Occipital lobe (tissue), 1 donor: ENCODE measurements at regions not wholly inside any gene's neighbourhood (a gene's known extent, or its start where the extent isn't known, plus 50 kb on each side); places are given as distances from the start of the nearest gene placed in this dataset.
"Not testable (repeated sequence)": the region's sequence is repeated elsewhere in the genome, so short reads cannot be mapped to it uniquely, and the experiment has no call there.

Experiments
- DNase-seq: peaks from one replicate; lab custom pipeline; 2025; lab: John Stamatoyannopoulos, UW

GRCh38 chr17:70434536-70435490 is 265.5 kb downstream of the KCNJ2 start:
- DNase-seq = no peak

DNA sequence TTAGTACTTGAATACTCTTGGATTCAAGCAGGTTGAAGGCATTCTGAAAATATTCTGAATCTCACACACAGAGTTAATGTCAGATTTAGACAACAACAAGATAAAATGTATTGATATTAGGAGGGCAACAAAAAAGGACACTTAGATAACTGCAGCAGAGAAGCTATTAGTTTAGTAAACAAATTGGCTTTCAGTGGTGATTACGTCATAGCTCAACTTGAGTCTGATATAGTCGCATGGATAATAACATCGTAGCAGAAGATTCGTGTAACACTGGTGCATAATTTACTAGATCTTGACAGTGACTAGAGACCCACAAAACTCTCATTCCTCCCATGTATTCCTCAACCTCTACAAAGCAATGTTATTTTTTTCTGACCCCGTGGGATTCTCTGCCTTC is 268.3 kb downstream of the KCNJ2 start:
- DNase-seq = no peak

DNA sequence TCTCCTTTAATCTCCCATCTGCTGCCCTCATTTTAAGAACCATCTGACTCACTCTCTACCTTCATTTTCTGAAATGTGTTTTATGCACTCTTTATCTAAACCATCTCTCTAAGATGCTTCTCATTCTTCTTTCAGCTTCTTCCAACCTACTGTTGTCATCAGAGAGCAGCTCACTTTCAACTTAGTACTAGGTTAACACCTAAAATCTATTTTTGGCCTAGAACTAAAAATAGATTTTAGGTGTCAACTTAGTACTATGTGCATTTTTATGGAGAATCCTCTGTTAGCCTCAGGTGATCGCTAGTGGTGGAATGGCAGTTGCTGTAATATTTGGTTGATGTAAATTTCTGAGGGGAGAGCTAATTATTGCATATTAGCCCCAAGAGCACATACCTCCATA is 277.1 kb downstream of the KCNJ2 start:
- no peak for DNase-seq

- DNase-seq = no peak
Measured at GRCh38 chr17:70447588-70447987, 278.3 kb downstream of the KCNJ2 start.

- DNase-seq = not testable (repeated sequence)
Measured at GRCh38 chr17:70453075-70453474, 283.7 kb downstream of the KCNJ2 start.

GRCh38 chr17:70454377-70454776 is 285.0 kb downstream of the KCNJ2 start:
- DNase-seq = no peak

DNA sequence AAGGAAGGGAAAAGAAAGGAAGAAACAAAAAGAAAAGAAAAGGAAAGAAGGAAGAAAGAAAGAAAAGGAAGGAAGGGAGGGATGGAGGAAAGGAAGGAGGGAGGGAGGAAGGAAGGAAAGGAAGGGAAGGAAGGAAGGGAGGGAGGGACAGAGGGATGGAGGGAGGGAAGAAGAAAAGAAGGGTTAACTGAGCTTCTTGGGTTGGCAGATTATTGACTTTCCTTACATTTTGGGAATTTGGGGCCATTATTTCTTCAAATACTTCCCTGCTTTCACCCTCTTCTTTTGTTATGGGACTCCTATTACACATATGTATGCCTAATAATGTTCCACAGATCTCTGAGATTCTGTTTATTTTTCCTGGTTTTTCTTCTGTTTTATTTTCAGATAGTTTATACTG is 285.6 kb downstream of the KCNJ2 start:
- DNase-seq = no peak

- no peak for DNase-seq
Measured at GRCh38 chr17:70464995-70465394, 295.7 kb downstream of the KCNJ2 start.

DNA sequence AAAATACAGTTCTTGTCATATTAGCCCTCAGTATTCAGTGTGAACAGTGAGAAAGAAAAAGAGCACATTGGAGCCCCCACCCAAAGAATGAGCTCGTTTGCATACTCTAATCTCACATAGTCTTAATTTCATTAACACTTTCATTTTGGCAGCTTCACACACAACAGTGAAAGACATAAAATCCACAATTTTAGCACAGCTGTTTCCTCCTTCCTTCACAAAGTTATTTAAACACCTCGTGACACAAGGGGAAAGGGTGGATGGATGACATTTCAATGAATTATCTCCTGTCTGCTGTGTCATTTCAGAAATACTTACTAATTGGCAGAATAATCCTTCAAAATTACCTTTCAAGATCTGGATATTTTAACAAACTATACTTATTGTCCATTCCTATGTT is 299.3 kb downstream of the KCNJ2 start:
- no peak for DNase-seq

DNA sequence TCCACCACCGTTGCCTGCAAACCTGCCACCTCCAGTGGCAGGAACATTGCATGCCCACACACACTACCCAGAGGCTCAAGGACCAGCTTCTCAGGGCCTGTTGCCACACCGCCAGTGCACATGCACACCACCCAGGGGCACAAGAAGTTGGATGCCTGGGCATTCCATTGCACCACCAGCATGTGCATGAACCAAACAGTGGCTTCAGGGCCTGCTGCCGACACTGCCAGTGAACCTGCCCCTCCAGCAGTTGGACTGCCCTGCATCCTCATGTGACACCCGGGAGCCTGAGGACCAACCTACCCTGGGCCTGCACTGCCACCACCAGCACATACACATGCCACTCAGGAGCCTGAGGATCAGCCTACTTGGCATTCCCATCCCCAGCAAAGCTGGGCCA is 303.7 kb downstream of the KCNJ2 start:
- no peak for DNase-seq

DNA sequence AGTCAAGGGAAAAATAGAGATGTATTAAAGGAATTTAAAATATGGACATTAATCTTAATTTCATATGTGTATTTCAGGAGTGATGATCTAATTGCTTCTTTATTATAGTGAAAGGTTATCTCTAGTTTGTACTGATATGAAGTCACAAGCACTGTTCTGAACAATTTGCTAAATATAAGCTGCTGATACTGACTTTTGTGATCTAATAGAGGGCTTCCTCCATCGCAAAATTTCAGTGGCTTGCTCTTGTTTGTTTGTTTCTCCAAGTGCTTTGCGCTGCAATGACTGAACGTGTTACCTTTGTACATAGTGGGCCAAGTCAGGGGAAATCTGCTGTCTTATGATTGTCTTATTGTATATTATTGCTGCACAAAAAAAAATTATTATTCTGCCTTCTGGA is 307.0 kb downstream of the KCNJ2 start:
- DNase-seq = no peak

GRCh38 chr17:70478902-70479301 is 309.6 kb downstream of the KCNJ2 start:
- DNase-seq = no peak

DNA sequence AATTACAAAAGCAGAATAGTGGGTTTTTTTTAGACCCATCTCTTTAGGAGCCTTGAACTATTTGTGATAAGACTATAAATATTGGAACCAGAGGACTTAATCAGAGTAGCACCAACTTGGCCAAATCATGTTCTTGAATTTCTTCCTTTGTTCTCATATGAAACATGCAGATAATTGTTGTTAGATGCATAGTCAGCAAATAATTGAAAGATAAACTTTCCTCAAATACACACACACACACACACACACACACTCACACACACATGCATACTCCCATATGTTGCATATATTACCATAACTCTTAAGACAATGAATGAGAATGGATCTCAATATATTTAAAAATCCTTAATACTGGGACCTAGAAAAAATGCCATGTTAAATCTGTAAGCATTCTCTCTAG is 310.4 kb downstream of the KCNJ2 start:
- no peak for DNase-seq

DNA sequence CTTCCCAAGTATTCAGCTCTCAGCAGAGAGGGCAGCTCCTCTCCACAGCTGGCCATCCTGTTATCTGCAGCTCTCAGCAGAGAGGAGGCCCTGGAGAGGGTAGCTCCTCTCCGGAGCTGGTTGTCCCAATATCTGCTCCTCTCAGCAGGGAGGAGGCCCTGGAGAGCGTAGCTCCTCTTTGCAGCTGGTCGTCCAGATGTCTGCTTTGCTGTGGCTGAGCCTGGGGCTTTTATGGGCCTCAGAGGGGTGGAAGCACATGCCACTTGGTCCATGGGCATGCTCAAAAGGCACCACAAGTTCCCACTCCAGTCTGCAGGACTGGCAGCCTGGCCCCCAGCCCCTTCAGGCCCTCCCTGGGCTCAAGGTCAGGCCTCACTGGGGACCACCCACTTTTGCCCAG is 314.3 kb downstream of the KCNJ2 start:
- DNase-seq = no peak

DNA sequence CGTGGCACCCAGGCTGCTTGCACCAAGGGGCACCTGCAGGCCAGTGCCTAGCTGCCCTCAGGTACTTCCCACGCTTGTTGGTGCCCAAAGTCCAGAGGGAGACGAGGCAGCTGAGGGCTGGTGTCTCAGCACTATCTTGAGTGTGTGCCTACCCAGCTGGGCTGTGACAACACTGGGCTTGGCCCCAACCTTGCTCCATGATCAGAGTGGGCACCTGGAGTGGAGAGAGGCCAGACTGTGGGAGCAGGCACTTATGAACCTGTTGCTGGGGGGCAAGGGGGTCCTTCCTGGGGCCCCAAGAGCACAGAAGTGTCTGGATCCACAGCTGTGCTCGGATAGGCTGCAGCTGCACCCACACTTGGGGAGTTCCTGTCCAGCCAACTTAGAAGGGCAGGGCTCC is 314.7 kb downstream of the KCNJ2 start:
- DNase-seq = no peak

- no peak for DNase-seq
Measured at GRCh38 chr17:70484496-70484895, 315.2 kb downstream of the KCNJ2 start.

DNA sequence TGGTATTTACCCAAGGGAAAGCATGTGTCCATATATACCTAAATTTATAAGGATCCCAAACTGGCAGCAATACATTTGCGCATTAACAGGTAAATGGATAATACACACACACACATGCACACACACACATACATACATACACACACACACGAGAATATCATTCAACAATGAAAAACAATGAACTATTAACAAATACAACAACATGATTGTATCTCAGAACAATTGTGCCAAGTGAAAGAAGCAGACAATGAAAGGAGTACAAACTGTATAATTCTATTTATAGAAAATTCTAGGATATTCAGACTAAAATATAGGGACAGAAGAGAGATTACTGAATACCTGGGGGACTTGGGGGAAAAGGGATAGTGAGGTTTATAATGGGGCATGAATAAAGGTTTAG is 323.0 kb downstream of the KCNJ2 start:
- no peak for DNase-seq

- no peak for DNase-seq
Measured at GRCh38 chr17:70493277-70493874, 324.0 kb downstream of the KCNJ2 start.

DNA sequence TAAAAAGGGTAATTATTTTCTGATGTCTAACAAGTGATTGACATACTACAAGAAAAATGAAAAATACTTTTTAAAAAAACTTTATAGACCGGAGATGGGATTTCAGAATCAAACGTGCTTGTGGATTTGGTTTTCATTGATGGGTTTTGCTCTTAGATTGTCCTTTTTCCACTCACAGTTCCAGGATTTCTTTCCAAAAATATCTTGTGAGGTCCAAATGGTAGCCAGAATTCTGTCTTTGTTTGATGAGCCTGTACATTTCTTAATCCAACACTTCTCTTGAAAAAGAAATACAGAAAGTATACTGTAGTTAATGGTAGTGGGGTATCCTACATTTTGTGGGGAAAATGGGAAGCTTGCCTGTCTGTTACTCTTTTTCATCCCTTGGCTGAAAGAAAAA is 329.3 kb downstream of the KCNJ2 start:
- DNase-seq = no peak

DNA sequence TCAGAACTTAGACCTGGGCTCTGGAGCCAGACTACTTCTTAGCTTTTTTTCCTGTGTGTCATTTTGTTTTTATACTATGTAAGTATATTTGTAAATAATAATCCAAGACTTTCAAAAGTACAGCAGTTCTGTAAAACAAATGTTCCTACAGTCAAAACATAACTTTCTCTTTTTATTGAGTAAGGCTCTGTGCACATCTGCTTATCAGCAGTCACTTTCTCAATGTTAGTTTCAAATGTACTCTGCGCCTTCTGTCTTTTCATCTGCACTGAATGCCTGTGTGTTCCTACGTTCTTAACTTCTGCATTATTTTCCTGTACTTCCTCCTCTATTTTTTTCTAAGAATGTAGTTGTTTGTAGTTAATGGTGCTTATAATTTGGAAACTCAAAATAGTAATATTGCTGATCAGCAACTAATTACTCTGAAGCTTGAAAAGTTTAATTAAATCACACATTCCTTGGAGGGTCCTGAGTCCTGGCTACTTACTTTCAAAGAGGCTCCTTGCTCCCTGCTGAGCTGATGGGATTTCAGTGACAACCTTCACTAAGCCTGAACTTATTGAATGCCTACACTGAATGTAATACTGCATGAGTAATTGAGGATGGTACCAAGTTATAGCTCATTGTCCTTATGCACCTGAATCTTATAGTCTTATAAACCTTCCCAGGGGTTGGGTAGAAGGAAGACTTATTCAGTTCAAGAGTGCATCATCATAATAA is 329.9 kb downstream of the KCNJ2 start:
- DNase-seq = no peak

- DNase-seq = no peak
Measured at GRCh38 chr17:70503449-70503848, 334.1 kb downstream of the KCNJ2 start.

- DNase-seq = no peak
Measured at GRCh38 chr17:70510288-70510687, 341.0 kb downstream of the KCNJ2 start.
